Fibroblast of lung (primary cell): ENCODE measurements at regions not wholly inside any gene's neighbourhood (a gene's known extent, or its start where the extent isn't known, plus 50 kb on each side); places are given as distances from the start of the nearest gene placed in this dataset.

Experiments used
- DNase-seq, 2 donors: peaks; one replicate each; pipeline versions ENCODE4 v3.0.0 to v3.0.0-alpha.2; 2010; ENCODE audit warnings: low read depth in 2 of 2
- H2AFZ ChIP-seq: 2 replicates; pipeline ENCODE4 v1.5.1; 2012; ENCODE audit warnings: low read length, control low read depth, inconsistent platforms
- H3K27ac ChIP-seq: 2 replicates; pipeline ENCODE4 v1.5.1; 2011; ENCODE audit warnings: low read length, control low read depth; ENCODE audit not compliant: insufficient read depth
- H3K27me3 ChIP-seq: 2 replicates; pipeline ENCODE4 v1.5.1; 2011; ENCODE audit warnings: mild to moderate bottlenecking, low read length; ENCODE audit not compliant: control insufficient read depth, insufficient read depth
- H3K36me3 ChIP-seq: 2 replicates; pipeline ENCODE4 v1.5.1; 2011; ENCODE audit warnings: low read length; ENCODE audit not compliant: control insufficient read depth, insufficient read depth
- H3K4me1 ChIP-seq: 2 replicates; pipeline ENCODE4 v1.5.1; 2011; ENCODE audit warnings: low read length; ENCODE audit not compliant: control insufficient read depth, insufficient read depth; ENCODE audit errors: extremely low read depth
- H3K4me2 ChIP-seq: 2 replicates; pipeline ENCODE4 v1.5.1; 2011; ENCODE audit warnings: low read length, control low read depth; ENCODE audit not compliant: insufficient read depth; ENCODE audit errors: extremely low read depth
- H3K4me3 ChIP-seq, 4 experiments: fragments of 200-600 bp in 1 of 4; sonication (generic) in 1 of 4; replicated peaks in 1 of 4; 2 replicates each; pipeline ENCODE4 v1.5.1; 2011 to 2016; ENCODE audit warnings: low read length in 4 of 4, low read depth in 3 of 4, mild to moderate bottlenecking in 3 of 4, control low read depth in 2 of 4, inconsistent platforms in 1 of 4, mixed read lengths in 1 of 4; ENCODE audit not compliant: insufficient read depth in 1 of 4; ENCODE audit errors: control extremely low read depth in 1 of 4
- H3K79me2 ChIP-seq: 2 replicates; pipeline ENCODE4 v1.5.1; 2012; ENCODE audit warnings: mild to moderate bottlenecking, low read length, inconsistent platforms; ENCODE audit not compliant: control insufficient read depth, insufficient read depth
- H3K9ac ChIP-seq: 2 replicates; pipeline ENCODE4 v1.5.1; 2011; ENCODE audit warnings: mild to moderate bottlenecking, low read length, control low read depth; ENCODE audit not compliant: insufficient read depth
- H3K9me3 ChIP-seq: 2 replicates; pipeline ENCODE4 v1.5.1; 2012; ENCODE audit warnings: low read depth, low read length; ENCODE audit not compliant: control insufficient read depth, insufficient read depth
- H4K20me1 ChIP-seq: 2 replicates; pipeline ENCODE4 v1.5.1; 2011; ENCODE audit warnings: low read length; ENCODE audit not compliant: control insufficient read depth, insufficient read depth; ENCODE audit errors: extremely low read depth
- EZH2 ChIP-seq: IDR thresholded peaks from 2 replicates; pipeline ENCODE4 v1.5.1; 2012; ENCODE audit warnings: low read length, control low read depth, mild to moderate bottlenecking; ENCODE audit errors: missing control alignments
- TF ChIP-seq, protein P1 (sequence below), 2 donors: IDR thresholded peaks in 1 of 2; conservative IDR thresholded peaks in 1 of 2; 1 replicate in 1 of 2; 2 replicates in 1 of 2; pipeline ENCODE4 v1.5.1; 2011 to 2012; ENCODE audit warnings: low read length in 2 of 2, control low read depth in 1 of 2, inconsistent platforms in 1 of 2, low read depth in 1 of 2, mild to moderate bottlenecking in 1 of 2

GRCh38 chr18:8995096-8995495 is 107.4 kb upstream of the NDUFV2 start:
- H3K27ac ChIP-seq, result no peak overlapping the region
- H3K79me2 ChIP-seq, result no peaks in the 10 kb centered on the region
- H4K20me1 ChIP-seq, result no peaks in the 10 kb centered on the region
- no peak overlapping the region for H3K4me2 ChIP-seq
- no peaks in the 10 kb centered on the region for H3K27me3 ChIP-seq
- H3K36me3 ChIP-seq, result no peaks in the 10 kb centered on the region
- TF ChIP-seq, protein P1, sequence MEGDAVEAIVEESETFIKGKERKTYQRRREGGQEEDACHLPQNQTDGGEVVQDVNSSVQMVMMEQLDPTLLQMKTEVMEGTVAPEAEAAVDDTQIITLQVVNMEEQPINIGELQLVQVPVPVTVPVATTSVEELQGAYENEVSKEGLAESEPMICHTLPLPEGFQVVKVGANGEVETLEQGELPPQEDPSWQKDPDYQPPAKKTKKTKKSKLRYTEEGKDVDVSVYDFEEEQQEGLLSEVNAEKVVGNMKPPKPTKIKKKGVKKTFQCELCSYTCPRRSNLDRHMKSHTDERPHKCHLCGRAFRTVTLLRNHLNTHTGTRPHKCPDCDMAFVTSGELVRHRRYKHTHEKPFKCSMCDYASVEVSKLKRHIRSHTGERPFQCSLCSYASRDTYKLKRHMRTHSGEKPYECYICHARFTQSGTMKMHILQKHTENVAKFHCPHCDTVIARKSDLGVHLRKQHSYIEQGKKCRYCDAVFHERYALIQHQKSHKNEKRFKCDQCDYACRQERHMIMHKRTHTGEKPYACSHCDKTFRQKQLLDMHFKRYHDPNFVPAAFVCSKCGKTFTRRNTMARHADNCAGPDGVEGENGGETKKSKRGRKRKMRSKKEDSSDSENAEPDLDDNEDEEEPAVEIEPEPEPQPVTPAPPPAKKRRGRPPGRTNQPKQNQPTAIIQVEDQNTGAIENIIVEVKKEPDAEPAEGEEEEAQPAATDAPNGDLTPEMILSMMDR (conservative IDR thresholded peaks at IDR 0.05 in 1 of 2, IDR thresholded peaks at IDR 0.05 in 1 of 2; ENCODE audit: low read depth in 1 of 2, low read length in 2 of 2), result no peak
- TF ChIP-seq EZH2, result no peak
- H3K9me3 ChIP-seq, result no peaks in the 10 kb centered on the region
- no peak overlapping the region for H3K9ac ChIP-seq
- H3K4me3 ChIP-seq, result no peak overlapping the region
- DNase-seq, result no peak
- peaks cover 3% of the 10 kb centered on the region for H3K4me1 ChIP-seq
- no peak overlapping the region for H2AFZ ChIP-seq

- Histone ChIP-seq H3K27me3 (no peaks in the 10 kb centered on the region), H2AFZ (no peak overlapping the region), H3K9me3 (no peaks in the 10 kb centered on the region), H3K9ac (no peak overlapping the region), H3K4me1 (no peaks in the 10 kb centered on the region), H4K20me1 (no peaks in the 10 kb centered on the region), H3K4me3 (no peak overlapping the region), H3K27ac (peak overlapping the region; percentile 16), H3K4me2 (no peak overlapping the region), H3K79me2 (no peaks in the 10 kb centered on the region), H3K36me3 (no peaks in the 10 kb centered on the region)
- no peak for TF ChIP-seq EZH2
- TF ChIP-seq, protein P1 (conservative IDR thresholded peaks at IDR 0.05 in 1 of 2, IDR thresholded peaks at IDR 0.05 in 1 of 2; ENCODE audit: low read depth in 1 of 2, low read length in 2 of 2), result no peak
- no peak for DNase-seq
These were observed 105.6 kb upstream of the NDUFV2 start for GRCh38 chr18:8996771-8997432.

GRCh38 chr18:8997634-8998033 is 104.9 kb upstream of the NDUFV2 start:
- Histone ChIP-seq H3K4me3 (no peak overlapping the region), H3K36me3 (no peaks in the 10 kb centered on the region), H3K27ac (no peak overlapping the region), H2AFZ (no peak overlapping the region), H3K9ac (no peak overlapping the region), H3K4me1 (no peaks in the 10 kb centered on the region), H4K20me1 (no peaks in the 10 kb centered on the region), H3K9me3 (no peaks in the 10 kb centered on the region), H3K79me2 (no peaks in the 10 kb centered on the region), H3K27me3 (no peaks in the 10 kb centered on the region), H3K4me2 (no peak overlapping the region)
- DNase-seq, result no peak
- TF ChIP-seq, protein P1 (conservative IDR thresholded peaks at IDR 0.05 in 1 of 2, IDR thresholded peaks at IDR 0.05 in 1 of 2; ENCODE audit: low read depth in 1 of 2, low read length in 2 of 2), result no peak
- TF ChIP-seq EZH2, result no peak
